Heart right ventricle (tissue), 16 donors: ENCODE measurements at regions not wholly inside any gene's neighbourhood (a gene's known extent, or its start where the extent isn't known, plus 50 kb on each side); places are given as distances from the start of the nearest gene placed in this dataset.
A peak's percentile ranks its signal among the peaks of the same experiment; 100 is the strongest.

Experiments
- ATAC-seq, 8 donors: fragments of 200-7000 bp; cut with Tn5 transposase; one replicate each; pipeline ENCODE4 v1.9.1; 2020; ENCODE audit warnings: mild to moderate bottlenecking in 8 of 8, moderate library complexity in 8 of 8, moderate number of reproducible peaks in 1 of 8
- DNase-seq, 2 donors: peaks; one replicate each; pipeline ENCODE4 v3.0.0-alpha.2; 2020
- H3K27ac ChIP-seq, 10 donors: fragments of 200-600 bp; sonication (generic) in 2 of 10; one replicate each; pipeline versions ENCODE4 v1.5.0 to v1.8.0; 2020 to 2022; ENCODE audit warnings: mild to moderate bottlenecking in 3 of 10
- H3K27me3 ChIP-seq, 7 donors: fragments of 200-600 bp; one replicate each; pipeline ENCODE4 v1.8.0; 2021 to 2022; ENCODE audit warnings: mild to moderate bottlenecking in 2 of 7
- H3K36me3 ChIP-seq, 9 donors: fragments of 200-600 bp; sonication (generic) in 1 of 9; one replicate each; pipeline versions ENCODE4 v1.5.0 to v1.8.0; 2020 to 2022; ENCODE audit warnings: mild to moderate bottlenecking in 2 of 9
- H3K4me1 ChIP-seq, 9 donors: fragments of 200-600 bp; sonication (generic) in 1 of 9; one replicate each; pipeline versions ENCODE4 v1.5.0 to v1.8.0; 2020 to 2022; ENCODE audit warnings: mild to moderate bottlenecking in 4 of 9
- H3K4me3 ChIP-seq, 10 donors: fragments of 200-600 bp; sonication (generic) in 2 of 10; one replicate each; pipeline versions ENCODE4 v1.5.0 to v1.8.0; 2020 to 2022; ENCODE audit warnings: mild to moderate bottlenecking in 7 of 10, moderate library complexity in 2 of 10
- H3K9me3 ChIP-seq, 11 donors: fragments of 200-600 bp in 10 of 11; sonication (generic) in 2 of 11; one replicate each; pipeline versions ENCODE4 v1.5.0 to v1.8.0; 2013 to 2022; ENCODE audit warnings: mild to moderate bottlenecking in 2 of 11, control low read depth in 1 of 11, moderate library complexity in 1 of 11
- WGBS, 2 donors: extraction: QIAGEN DNeasy Blood & Tissue Kit; methylation state at CpG; one replicate each; pipeline ENCODE4 v1.1.7; 2013; ENCODE audit warnings: inconsistent platforms in 1 of 2; 5-methylcytosine and 5-hydroxymethylcytosine counted together
- intact Hi-C, 10 donors: fragments of 100-400 bp; cut with DNase I; formaldehyde crosslinking; loops; one replicate each; pipeline versions ENCODE4 v1.11.1 to v1.14.2; 2022
- TF ChIP-seq, protein P1 (sequence below), 9 donors: fragments of 200-600 bp; sonication (generic) in 2 of 9; IDR thresholded peaks; one replicate each; pipeline versions ENCODE4 v1.5.0 to v1.8.0; 2021 to 2022; ENCODE audit warnings: antibody characterized with exemption in 9 of 9, mild to moderate bottlenecking in 5 of 9, moderate library complexity in 1 of 9
- donor health status: Arrhythmogenic right ventricular cardiomyopathy.
- donor health status: ischemic (EF 13 %, LVEDD 7.1; RV severe dilation, severe dysfunction).
- donor health status: healthy with polysubstance abuse.
- donor health status: DM: no; HTN: yes; CAD: no.
- donor health status: DM: no; HTN: no; CAD: no.
- donor health status: ischemic (EF 25% LVEDD 6.9; RV normal size, moderate dysfunction).
- donor health status: ischemic (EF 25% LVEDD 5.7; RV mildly dilated, moderate dysfunction).
- donor health status: healthy.
- donor health status: DM: yes; HTN: yes; CAD: no.
- donor health status: Ischemic cardiomyopathy.
- donor health status: ischemic (EF 35%, LVEDD 5.7; RV mildly dilated, moderate dysfunction).
- donor health status: nonischemic (EF 11% LVEDD 7.7; RV severe dilation, severe dysfunction).
- donor health status: DM: yes; HTN: yes; CAD: no.
- donor health status: PGD.
- donor health status: ischemic (EF 29% LVEDD 5.4; RV normal size, mild dysfunction).
- donor health status: nonischemic (EF 23%, LVEDD 6.1; RV moderate dilation, normal function).

DNA sequence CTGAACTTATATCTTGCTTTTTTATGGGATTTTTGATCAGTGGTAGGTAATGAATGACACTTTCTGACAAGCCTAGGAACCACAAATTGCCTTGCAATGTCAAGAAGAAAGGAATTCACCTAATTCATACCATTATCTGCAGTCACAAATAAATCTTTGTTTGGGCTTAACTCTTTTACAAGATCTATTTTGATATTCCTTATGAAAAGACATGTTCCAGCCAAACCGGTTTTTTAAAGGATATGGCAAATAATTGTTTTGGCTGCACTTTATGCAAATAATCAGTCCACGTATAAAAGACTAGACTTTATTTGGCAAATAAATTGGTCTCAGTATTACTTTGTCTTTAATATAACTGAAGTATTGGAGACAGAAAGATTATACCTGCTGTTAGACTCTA is 771.7 kb upstream of the ADGRB3 start:
- 78% methylated on average over 2 of the region's 2 CpGs for WGBS, 2 donors
- H3K27me3 ChIP-seq = no peaks in the 10 kb centered on the region
- H3K9me3 ChIP-seq = peaks cover 0 to 29% (median 0%) of the 10 kb centered on the region in 11 donors
- H3K4me1 ChIP-seq = no peaks in the 10 kb centered on the region
- ATAC-seq = no peak
- no peak for DNase-seq
- TF ChIP-seq, protein P1, sequence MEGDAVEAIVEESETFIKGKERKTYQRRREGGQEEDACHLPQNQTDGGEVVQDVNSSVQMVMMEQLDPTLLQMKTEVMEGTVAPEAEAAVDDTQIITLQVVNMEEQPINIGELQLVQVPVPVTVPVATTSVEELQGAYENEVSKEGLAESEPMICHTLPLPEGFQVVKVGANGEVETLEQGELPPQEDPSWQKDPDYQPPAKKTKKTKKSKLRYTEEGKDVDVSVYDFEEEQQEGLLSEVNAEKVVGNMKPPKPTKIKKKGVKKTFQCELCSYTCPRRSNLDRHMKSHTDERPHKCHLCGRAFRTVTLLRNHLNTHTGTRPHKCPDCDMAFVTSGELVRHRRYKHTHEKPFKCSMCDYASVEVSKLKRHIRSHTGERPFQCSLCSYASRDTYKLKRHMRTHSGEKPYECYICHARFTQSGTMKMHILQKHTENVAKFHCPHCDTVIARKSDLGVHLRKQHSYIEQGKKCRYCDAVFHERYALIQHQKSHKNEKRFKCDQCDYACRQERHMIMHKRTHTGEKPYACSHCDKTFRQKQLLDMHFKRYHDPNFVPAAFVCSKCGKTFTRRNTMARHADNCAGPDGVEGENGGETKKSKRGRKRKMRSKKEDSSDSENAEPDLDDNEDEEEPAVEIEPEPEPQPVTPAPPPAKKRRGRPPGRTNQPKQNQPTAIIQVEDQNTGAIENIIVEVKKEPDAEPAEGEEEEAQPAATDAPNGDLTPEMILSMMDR (IDR thresholded peaks at IDR 0.05) = no peak
- no peaks in the 10 kb centered on the region for H3K36me3 ChIP-seq
- no peak overlapping the region for H3K27ac ChIP-seq
- intact Hi-C loops = no loop called here
- no peak overlapping the region for H3K4me3 ChIP-seq

DNA sequence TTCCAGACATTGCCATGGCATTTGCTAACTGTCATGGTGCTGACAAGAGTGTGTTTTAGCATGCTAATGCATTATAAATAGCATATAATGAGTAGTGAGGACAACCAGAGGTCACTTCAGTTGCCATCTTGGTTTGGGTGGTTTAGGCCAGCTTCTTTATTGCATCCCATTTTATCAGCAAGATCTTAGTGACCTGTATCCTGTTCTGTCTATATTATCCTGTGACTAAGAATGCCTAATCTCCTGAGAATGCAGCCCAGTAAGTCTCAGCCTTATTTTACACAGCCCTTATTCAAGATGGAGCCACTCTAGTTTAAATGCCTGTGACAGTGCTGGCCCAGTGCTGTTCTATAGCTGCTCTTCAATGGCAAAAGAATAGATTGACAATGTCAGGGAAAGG is 781.0 kb upstream of the ADGRB3 start:
- DNase-seq (no peak), ATAC-seq (no peak)
- TF ChIP-seq, protein P1 (IDR thresholded peaks at IDR 0.05) = no peak
- Histone ChIP-seq H3K4me3 (no peak overlapping the region), H3K27ac (no peak overlapping the region), H3K9me3 (peaks cover 0 to 16% (median 0%) of the 10 kb centered on the region in 11 donors), H3K36me3 (no peaks in the 10 kb centered on the region), H3K4me1 (no peaks in the 10 kb centered on the region), H3K27me3 (no peaks in the 10 kb centered on the region)
- intact Hi-C loops = no loop called here

GRCh38 chr6:67839818-67840217 is 795.3 kb upstream of the ADGRB3 start:
- no peaks in the 10 kb centered on the region for H3K27me3 ChIP-seq

DNA sequence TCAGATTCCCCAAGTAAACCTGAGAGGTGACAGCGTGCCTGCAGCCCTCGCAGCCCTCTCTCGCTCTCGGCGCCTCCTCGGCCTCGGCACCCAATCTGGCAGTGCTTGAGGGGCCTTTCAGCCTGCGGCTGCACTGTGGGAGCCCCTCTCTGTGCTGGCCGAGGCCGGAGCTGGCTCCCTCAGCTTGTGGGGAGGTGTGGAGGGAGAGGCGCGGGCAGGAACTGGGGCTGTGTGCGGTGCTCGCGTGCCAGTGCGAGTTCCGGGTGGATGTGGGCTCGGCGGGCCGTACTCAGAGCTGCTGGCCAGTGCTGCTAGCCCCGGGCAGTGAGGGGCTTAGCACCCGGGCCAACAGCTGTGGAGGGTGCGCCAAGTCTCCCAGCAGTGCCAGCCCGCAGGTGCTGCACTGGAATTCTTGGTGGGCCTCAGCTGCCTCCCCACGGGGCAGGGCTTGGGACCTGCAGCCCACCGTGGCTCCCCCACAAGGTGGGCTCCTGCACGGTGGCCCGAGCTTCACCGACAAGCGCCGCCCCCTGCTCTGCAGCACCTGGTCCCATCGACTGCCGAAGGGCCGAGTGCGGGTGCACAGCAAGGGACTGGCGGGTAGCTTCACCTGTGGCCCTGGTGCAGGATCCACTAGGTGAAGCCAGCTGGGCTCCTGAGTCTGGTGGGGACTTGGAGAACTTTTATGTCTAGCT is 809.7 kb upstream of the ADGRB3 start:
- TF ChIP-seq, protein P1 (IDR thresholded peaks at IDR 0.05) = no peak
- no peak overlapping the region for H3K4me3 ChIP-seq
- DNase-seq (peak in 1 of 2 donors; percentile 5), ATAC-seq (peak in 1 of 8 donors; percentile 41)
- intact Hi-C loops = no loop called here
- H3K9me3 ChIP-seq = peaks cover 0 to 31% (median 4%) of the 10 kb centered on the region in 11 donors
- 91 to 94% methylated on average over 36 of the region's 36 CpGs for WGBS, 2 donors
- H3K27ac ChIP-seq = no peak overlapping the region
- no peaks in the 10 kb centered on the region for H3K36me3 ChIP-seq
- no peaks in the 10 kb centered on the region for H3K4me1 ChIP-seq
- H3K27me3 ChIP-seq = no peaks in the 10 kb centered on the region

More at GRCh38 chr6:67839818-67840217, 795.3 kb upstream of the ADGRB3 start:
- WGBS, 2 donors = 92 to 99% methylated on average over 2 of the region's 2 CpGs
- Histone ChIP-seq H3K27ac (no peak overlapping the region), H3K4me1 (no peaks in the 10 kb centered on the region), H3K4me3 (no peak overlapping the region), H3K9me3 (peaks cover 0 to 45% (median 15%) of the 10 kb centered on the region in 11 donors), H3K36me3 (no peaks in the 10 kb centered on the region)
- TF ChIP-seq, protein P1 (IDR thresholded peaks at IDR 0.05) = no peak
- no peak for DNase-seq
- no peak for ATAC-seq
- intact Hi-C loops = no loop called here
